NB4 (cell line): ENCODE measurements at regions not wholly inside any gene's neighbourhood (a gene's known extent, or its start where the extent isn't known, plus 50 kb on each side); places are given as distances from the start of the nearest gene placed in this dataset.

ENCODE experiments used
- MAX ChIP-seq: IDR thresholded peaks from 2 replicates; pipeline ENCODE4 v1.6.1; 2011; ENCODE audit warnings: low read depth, low read length
- MYC ChIP-seq: IDR thresholded peaks from 2 replicates; pipeline ENCODE4 v1.6.1; 2011; ENCODE audit warnings: low read depth, low read length
- POLR2A ChIP-seq: IDR thresholded peaks from 2 replicates; pipeline ENCODE4 v1.6.1; 2011; ENCODE audit warnings: mild to moderate bottlenecking; ENCODE audit not compliant: insufficient read length; ENCODE audit errors: extremely low read depth
- TF ChIP-seq, protein P1 (sequence below): IDR thresholded peaks from one replicate; pipeline ENCODE4 v1.5.1; 2012; ENCODE audit warnings: low read depth, low read length

DNA sequence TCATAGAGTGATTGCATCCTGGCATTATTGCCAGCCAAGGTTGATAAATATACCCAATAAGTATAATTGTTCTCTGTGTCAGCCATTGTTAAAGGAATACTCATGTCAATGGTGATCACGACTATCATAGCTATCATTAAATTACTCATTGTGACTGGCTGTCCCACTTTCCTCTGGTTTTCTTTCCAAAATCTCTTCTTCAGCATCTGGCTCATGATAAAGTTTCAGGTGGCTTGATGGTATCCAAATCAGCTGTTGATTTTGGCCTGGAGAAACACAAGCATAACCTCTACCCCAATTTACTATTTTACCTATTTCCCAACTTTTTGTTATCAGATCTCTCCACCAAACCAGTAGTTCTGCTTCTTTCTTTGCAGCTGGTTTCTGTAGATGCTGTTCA is 67.1 kb upstream of the SPIN2A start:
- TF ChIP-seq POLR2A (no peak), MAX (no peak), MYC (no peak)
- TF ChIP-seq, protein P1, sequence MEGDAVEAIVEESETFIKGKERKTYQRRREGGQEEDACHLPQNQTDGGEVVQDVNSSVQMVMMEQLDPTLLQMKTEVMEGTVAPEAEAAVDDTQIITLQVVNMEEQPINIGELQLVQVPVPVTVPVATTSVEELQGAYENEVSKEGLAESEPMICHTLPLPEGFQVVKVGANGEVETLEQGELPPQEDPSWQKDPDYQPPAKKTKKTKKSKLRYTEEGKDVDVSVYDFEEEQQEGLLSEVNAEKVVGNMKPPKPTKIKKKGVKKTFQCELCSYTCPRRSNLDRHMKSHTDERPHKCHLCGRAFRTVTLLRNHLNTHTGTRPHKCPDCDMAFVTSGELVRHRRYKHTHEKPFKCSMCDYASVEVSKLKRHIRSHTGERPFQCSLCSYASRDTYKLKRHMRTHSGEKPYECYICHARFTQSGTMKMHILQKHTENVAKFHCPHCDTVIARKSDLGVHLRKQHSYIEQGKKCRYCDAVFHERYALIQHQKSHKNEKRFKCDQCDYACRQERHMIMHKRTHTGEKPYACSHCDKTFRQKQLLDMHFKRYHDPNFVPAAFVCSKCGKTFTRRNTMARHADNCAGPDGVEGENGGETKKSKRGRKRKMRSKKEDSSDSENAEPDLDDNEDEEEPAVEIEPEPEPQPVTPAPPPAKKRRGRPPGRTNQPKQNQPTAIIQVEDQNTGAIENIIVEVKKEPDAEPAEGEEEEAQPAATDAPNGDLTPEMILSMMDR, result no peak
